Mesendoderm (in vitro differentiated cells): ENCODE measurements at regions not wholly inside any gene's neighbourhood (a gene's known extent, or its start where the extent isn't known, plus 50 kb on each side); places are given as distances from the start of the nearest gene placed in this dataset.

ENCODE experiments used
- DNase-seq: peaks from one replicate; pipeline ENCODE4 v3.0.0; 2013
- H2AK5ac ChIP-seq: 2 replicates; pipeline ENCODE4 v1.6.1; 2013; ENCODE audit warnings: low read length, inconsistent platforms
- H2BK120ac ChIP-seq: 2 replicates; pipeline ENCODE4 v1.6.1; 2013; ENCODE audit warnings: low read depth, mild to moderate bottlenecking, low read length, moderate library complexity, mixed read lengths
- H2BK15ac ChIP-seq: replicated peaks from 2 replicates; pipeline ENCODE4 v1.6.1; 2013; ENCODE audit warnings: low read depth, mild to moderate bottlenecking, moderate library complexity
- H2BK5ac ChIP-seq: 2 replicates; pipeline ENCODE4 v1.6.1; 2013; ENCODE audit warnings: low read length, inconsistent platforms
- H3K18ac ChIP-seq: 2 replicates; pipeline ENCODE4 v1.6.1; 2013; ENCODE audit warnings: mild to moderate bottlenecking, low read length, mixed read lengths
- H3K23ac ChIP-seq: one replicate; pipeline ENCODE4 v1.6.1; 2013; ENCODE audit warnings: low read length
- H3K27ac ChIP-seq: 2 replicates; pipeline ENCODE4 v1.5.1; 2013; ENCODE audit warnings: low read depth, mild to moderate bottlenecking, inconsistent platforms, low read length, moderate library complexity
- H3K27me3 ChIP-seq: 2 replicates; pipeline ENCODE4 v1.6.1; 2013; ENCODE audit warnings: low read length, control low read depth, mild to moderate bottlenecking, inconsistent platforms; ENCODE audit not compliant: insufficient read depth, poor library complexity
- H3K36me3 ChIP-seq: 2 replicates; pipeline ENCODE4 v1.6.1; 2013; ENCODE audit warnings: low read length, inconsistent platforms; ENCODE audit not compliant: control insufficient read depth, insufficient read depth
- H3K4ac ChIP-seq: one replicate; pipeline ENCODE4 v1.6.1; 2013; ENCODE audit warnings: low read depth, mild to moderate bottlenecking, low read length, moderate library complexity
- H3K4me1 ChIP-seq: 2 replicates; pipeline ENCODE4 v1.6.1; 2013; ENCODE audit warnings: low read depth, low read length, inconsistent platforms; ENCODE audit not compliant: control insufficient read depth
- H3K4me2 ChIP-seq: 2 replicates; pipeline ENCODE4 v1.6.1; 2013; ENCODE audit warnings: low read length
- H3K4me3 ChIP-seq: 2 replicates; pipeline ENCODE4 v1.5.1; 2013; ENCODE audit warnings: mild to moderate bottlenecking, low read length
- H3K56ac ChIP-seq: one replicate; pipeline ENCODE4 v1.6.1; 2013; ENCODE audit warnings: low read length
- H3K79me1 ChIP-seq: 2 replicates; pipeline ENCODE4 v1.6.1; 2013; ENCODE audit warnings: low read length, inconsistent platforms
- H3K79me2 ChIP-seq: 2 replicates; pipeline ENCODE4 v1.6.1; 2013; ENCODE audit warnings: mild to moderate bottlenecking, low read length; ENCODE audit not compliant: control insufficient read depth, insufficient read depth
- H3K9ac ChIP-seq: 2 replicates; pipeline ENCODE4 v1.6.1; 2013; ENCODE audit warnings: low read length, inconsistent platforms
- H4K5ac ChIP-seq: one replicate; pipeline ENCODE4 v1.6.1; 2013; ENCODE audit warnings: low read length
- H4K8ac ChIP-seq: one replicate; pipeline ENCODE4 v1.6.1; 2013; ENCODE audit warnings: low read depth, mild to moderate bottlenecking, control low read depth, low read length, moderate library complexity
- whole genome bisulfite sequencing: extraction: QIAGEN DNeasy Blood & Tissue Kit; methylation state at CpG from one replicate; pipeline ENCODE4 v1.1.7; 2013; ENCODE audit warnings: low lambda C conversion rate, missing lambda C conversion rate; ENCODE audit not compliant: insufficient coverage; ENCODE audit errors: extremely low coverage; 5-methylcytosine and 5-hydroxymethylcytosine counted together

DNA sequence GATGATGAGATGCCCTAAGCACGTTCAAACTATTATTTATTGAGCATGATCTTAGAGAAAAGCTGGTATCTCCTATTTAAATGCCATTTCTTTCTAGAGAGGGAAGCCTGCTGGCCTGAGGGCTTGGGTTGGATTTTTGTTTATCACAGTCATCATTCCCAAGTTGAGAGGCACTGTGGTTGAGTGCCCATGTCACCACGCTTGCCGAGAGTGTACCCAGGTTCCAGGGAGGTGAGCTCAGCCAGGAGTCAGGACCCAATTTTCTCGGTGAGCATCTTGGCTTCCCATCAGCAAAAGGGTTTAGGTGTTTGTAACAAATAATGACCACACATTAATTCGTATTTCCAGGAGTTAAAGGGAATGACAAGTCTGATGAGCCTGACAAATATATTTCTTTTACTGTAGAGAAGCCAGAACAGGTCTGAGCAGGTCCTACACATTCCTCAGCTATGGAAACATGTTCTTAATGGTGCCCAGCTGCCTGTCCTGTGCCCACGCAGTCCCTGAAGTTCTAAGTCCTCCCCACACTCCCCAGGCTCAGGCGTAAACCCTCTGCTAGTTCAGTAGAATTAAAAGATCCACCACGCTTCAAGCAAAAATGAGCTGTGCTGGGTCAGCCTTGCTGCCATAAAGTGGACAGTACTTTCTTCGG lies 258.9 kb upstream of the IRX2 start:
- Histone ChIP-seq H2AK5ac (no peak overlapping the region), H3K56ac (no peak overlapping the region), H3K4ac (no peak overlapping the region), H4K5ac (no peak overlapping the region), H3K36me3 (no peaks in the 10 kb centered on the region), H3K18ac (no peak overlapping the region), H3K4me1 (no peaks in the 10 kb centered on the region), H3K4me2 (no peak overlapping the region), H3K27me3 (no peaks in the 10 kb centered on the region), H3K79me2 (no peaks in the 10 kb centered on the region), H3K23ac (no peak overlapping the region), H3K27ac (no peak overlapping the region), H3K9ac (no peak overlapping the region), H3K4me3 (no peak overlapping the region), H3K79me1 (no peaks in the 10 kb centered on the region), H4K8ac (no peak overlapping the region), H2BK15ac (no peak overlapping the region), H2BK120ac (no peak overlapping the region), H2BK5ac (no peak overlapping the region)
- no CpG with 5 or more reads among the region's 9 CpGs for WGBS
- DNase-seq = no peak

DNA sequence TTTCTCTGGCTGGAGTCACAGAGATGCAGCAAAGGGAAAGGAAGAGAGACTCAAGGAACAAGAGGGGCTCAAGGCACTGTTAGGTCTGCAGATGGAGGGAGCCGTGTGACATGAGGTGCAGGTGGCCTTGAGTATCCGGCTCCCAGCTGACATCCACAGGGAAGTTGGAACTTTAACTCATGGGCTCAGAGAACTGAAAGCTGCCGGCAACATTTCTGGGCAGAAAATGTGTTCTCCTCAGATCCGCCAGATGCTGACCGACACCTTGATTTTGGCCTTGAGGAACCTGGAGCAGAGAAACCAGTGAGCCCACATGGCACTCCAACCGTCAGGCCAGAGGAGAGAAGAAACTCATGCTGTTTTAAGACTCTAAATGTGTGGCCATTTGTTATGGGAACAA lies 258.1 kb upstream of the IRX2 start:
- no peak overlapping the region for H3K4me3 ChIP-seq
- no peak overlapping the region for H4K8ac ChIP-seq
- H3K9ac ChIP-seq = no peak overlapping the region
- H3K4me1 ChIP-seq = no peaks in the 10 kb centered on the region
- H3K79me1 ChIP-seq = no peaks in the 10 kb centered on the region
- DNase-seq = no peak
- no peak overlapping the region for H3K18ac ChIP-seq
- H3K56ac ChIP-seq = no peak overlapping the region
- no peak overlapping the region for H3K23ac ChIP-seq
- H3K27ac ChIP-seq = no peak overlapping the region
- H4K5ac ChIP-seq = no peak overlapping the region
- H3K27me3 ChIP-seq = no peaks in the 10 kb centered on the region
- no peak overlapping the region for H3K4me2 ChIP-seq
- no CpG with 5 or more reads among the region's 6 CpGs for WGBS
- H2BK120ac ChIP-seq = no peak overlapping the region
- H2BK5ac ChIP-seq = no peak overlapping the region
- no peak overlapping the region for H2AK5ac ChIP-seq
- H3K79me2 ChIP-seq = no peaks in the 10 kb centered on the region
- no peaks in the 10 kb centered on the region for H3K36me3 ChIP-seq
- no peak overlapping the region for H3K4ac ChIP-seq
- H2BK15ac ChIP-seq = no peak overlapping the region

DNA sequence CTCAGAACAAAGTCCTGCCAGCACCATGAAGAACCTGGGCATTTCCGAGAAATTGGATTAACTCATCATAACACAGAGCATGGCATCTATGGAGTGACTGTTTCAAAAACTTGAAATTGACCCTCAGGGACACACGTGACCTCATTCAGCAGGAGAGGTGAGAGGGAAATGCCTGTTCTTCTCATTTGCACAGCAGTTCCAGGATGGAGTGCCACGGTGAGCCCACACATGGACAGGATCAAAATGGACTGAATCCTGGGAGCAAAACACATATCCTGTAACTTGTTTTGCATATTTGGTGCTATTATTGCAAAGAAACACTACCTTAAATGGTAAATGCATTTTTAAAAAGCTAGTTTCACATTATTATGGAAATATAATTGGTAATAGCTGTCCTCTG lies 256.1 kb upstream of the IRX2 start:
- Histone ChIP-seq H3K4me3 (no peak overlapping the region), H3K23ac (no peak overlapping the region), H2AK5ac (no peak overlapping the region), H3K9ac (no peak overlapping the region), H3K79me2 (no peaks in the 10 kb centered on the region), H2BK120ac (no peak overlapping the region), H3K27me3 (no peaks in the 10 kb centered on the region), H2BK15ac (no peak overlapping the region), H3K27ac (no peak overlapping the region), H3K36me3 (no peaks in the 10 kb centered on the region), H3K56ac (no peak overlapping the region), H4K5ac (no peak overlapping the region), H3K4ac (no peak overlapping the region), H3K79me1 (no peaks in the 10 kb centered on the region), H2BK5ac (no peak overlapping the region), H3K4me2 (no peak overlapping the region), H4K8ac (no peak overlapping the region), H3K4me1 (no peaks in the 10 kb centered on the region), H3K18ac (no peak overlapping the region)
- DNase-seq = no peak
- no CpG with 5 or more reads among the region's 3 CpGs for WGBS

DNA sequence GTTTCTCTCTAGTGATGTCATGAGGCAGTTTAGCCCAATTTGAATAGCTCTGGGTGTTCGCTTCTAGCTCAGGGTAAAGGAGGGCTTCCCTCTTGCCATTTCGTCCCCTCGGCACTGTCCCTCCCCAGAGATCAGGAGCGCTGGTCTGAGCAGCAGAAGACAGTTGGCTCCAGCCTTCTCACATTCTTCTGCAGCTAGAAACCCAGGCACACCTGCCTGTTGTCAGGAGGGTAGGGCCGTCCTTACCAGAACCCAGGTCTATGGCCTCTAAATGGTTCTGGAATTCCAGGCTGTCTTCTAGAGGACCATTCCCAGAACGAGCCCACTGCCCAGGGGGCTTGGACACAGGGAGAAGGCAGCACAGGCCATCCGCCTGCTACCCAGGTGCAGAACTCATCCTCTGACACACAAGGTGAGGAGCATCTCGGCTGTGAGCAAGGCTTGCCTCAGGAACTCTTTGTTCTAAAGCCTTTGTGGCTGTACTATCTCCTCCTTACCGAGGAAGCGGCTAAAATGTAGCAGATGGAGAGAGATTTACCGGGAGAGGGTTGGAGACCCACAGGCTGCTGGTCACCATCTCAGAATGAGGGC lies 255.6 kb upstream of the IRX2 start:
- Histone ChIP-seq H2BK5ac (no peak overlapping the region), H3K9ac (no peak overlapping the region), H4K5ac (no peak overlapping the region), H2BK15ac (no peak overlapping the region), H3K27me3 (no peaks in the 10 kb centered on the region), H2AK5ac (no peak overlapping the region), H2BK120ac (no peak overlapping the region), H3K79me1 (no peaks in the 10 kb centered on the region), H3K36me3 (no peaks in the 10 kb centered on the region), H3K4me3 (no peak overlapping the region), H3K4me2 (no peak overlapping the region), H3K18ac (no peak overlapping the region), H3K27ac (no peak overlapping the region), H3K4me1 (no peaks in the 10 kb centered on the region), H3K79me2 (no peaks in the 10 kb centered on the region), H3K56ac (no peak overlapping the region), H3K4ac (no peak overlapping the region), H3K23ac (no peak overlapping the region), H4K8ac (no peak overlapping the region)
- DNase-seq = no peak
- WGBS = no CpG with 5 or more reads among the region's 11 CpGs

DNA sequence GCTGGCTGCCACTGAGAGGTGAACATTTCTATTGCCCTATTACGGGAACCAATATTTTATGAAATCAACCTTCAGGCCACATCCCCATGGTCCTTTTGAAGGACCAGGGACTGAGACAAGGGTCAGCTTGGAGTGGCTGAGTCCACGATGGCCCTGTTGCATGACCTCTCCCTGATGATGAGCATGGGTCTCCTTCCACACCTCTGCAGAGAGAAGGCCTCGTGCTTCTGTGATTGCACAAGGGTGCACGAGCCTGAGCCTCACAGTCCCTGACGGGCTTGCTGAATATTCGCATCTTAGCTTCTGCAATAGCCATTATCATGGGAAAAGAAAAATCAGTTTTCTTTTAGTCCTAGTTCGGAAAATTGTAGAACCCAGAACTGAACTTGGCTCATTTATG lies 255.0 kb upstream of the IRX2 start:
- H3K4me2 ChIP-seq = no peak overlapping the region
- no peak overlapping the region for H4K8ac ChIP-seq
- no peak overlapping the region for H2BK5ac ChIP-seq
- no peak overlapping the region for H3K4me3 ChIP-seq
- no peak overlapping the region for H2AK5ac ChIP-seq
- no CpG with 5 or more reads among the region's 7 CpGs for WGBS
- H2BK120ac ChIP-seq = no peak overlapping the region
- no peak overlapping the region for H3K56ac ChIP-seq
- DNase-seq = no peak
- no peaks in the 10 kb centered on the region for H3K36me3 ChIP-seq
- H2BK15ac ChIP-seq = no peak overlapping the region
- no peaks in the 10 kb centered on the region for H3K4me1 ChIP-seq
- H3K79me1 ChIP-seq = no peaks in the 10 kb centered on the region
- H3K23ac ChIP-seq = no peak overlapping the region
- no peak overlapping the region for H4K5ac ChIP-seq
- H3K27ac ChIP-seq = no peak overlapping the region
- H3K27me3 ChIP-seq = no peaks in the 10 kb centered on the region
- H3K4ac ChIP-seq = no peak overlapping the region
- H3K79me2 ChIP-seq = no peaks in the 10 kb centered on the region
- H3K9ac ChIP-seq = no peak overlapping the region
- no peak overlapping the region for H3K18ac ChIP-seq
